ENCODE measurements at regions not wholly inside any gene's neighbourhood (a gene's known extent, or its start where the extent isn't known, plus 50 kb on each side); places are given as distances from the start of the nearest gene placed in this dataset.
"Not testable (repeated sequence)": the region's sequence is repeated elsewhere in the genome, so short reads cannot be mapped to it uniquely, and the experiment has no call there.

DNA sequence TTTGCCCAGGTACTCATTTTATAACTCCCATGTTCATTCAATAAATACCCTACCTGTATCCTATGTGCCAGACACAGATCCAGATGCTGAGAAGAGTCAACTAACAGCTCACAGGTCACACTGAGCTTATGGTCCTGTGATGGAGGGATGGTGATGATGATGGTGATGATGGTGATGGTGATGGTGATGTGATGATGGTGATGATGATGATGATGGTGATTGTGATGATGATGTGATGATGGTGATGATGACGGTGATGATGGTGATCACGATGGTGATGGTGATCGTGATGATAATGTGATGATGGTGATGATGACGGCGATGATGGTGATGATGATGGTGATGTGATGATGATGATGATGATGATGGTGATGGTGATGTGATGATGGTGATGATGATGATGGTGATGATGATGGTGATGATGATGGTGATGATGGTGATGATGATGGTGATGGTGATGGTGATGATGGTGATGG, 315.6 kb upstream of the SFSWAP start:
- TF ChIP-seq POLR2A, POLR2AphosphoS5 (IDR thresholded peaks at IDR 0.05): not testable (repeated sequence)

Measured in suprapubic skin (tissue), 4 donors.